Activated B cell treated with CpG ODN at 0.5 μM for 24 hours (primary cell): ENCODE measurements at regions not wholly inside any gene's neighbourhood (a gene's known extent, or its start where the extent isn't known, plus 50 kb on each side); places are given as distances from the start of the nearest gene placed in this dataset.

Experiments
- ATAC-seq: fragments of 200-7000 bp; cut with Tn5 transposase; one replicate; pipeline ENCODE4 v1.10.0; 2021; ENCODE audit warnings: low read depth, mild to moderate bottlenecking, moderate library complexity
- CTCF ChIA-PET: fragments of 350-600 bp; sonication (Branson Sonifier 250); formaldehyde crosslinking; loops from one replicate; lab custom pipeline; 2021; ENCODE audit warnings: antibody characterized with exemption; lab: Charles Lee
- POLR2A ChIA-PET: fragments of 350-600 bp; sonication (Branson Sonifier 250); formaldehyde crosslinking; loops from one replicate; lab custom pipeline; 2021; ENCODE audit warnings: antibody characterized with exemption; lab: Charles Lee
- DNase-seq: peaks from one replicate; pipeline ENCODE4 v3.0.0; 2022
- H3K27ac Mint-ChIP-seq: one replicate; pipeline ENCODE4 v1.8.0; 2020; ENCODE audit warnings: mixed read lengths
- H3K27me3 Mint-ChIP-seq: one replicate; pipeline ENCODE4 v1.8.0; 2021; ENCODE audit warnings: mixed read lengths
- H3K36me3 Mint-ChIP-seq: one replicate; pipeline ENCODE4 v1.8.0; 2021; ENCODE audit warnings: low read depth, mixed read lengths
- H3K4me1 Mint-ChIP-seq: one replicate; pipeline ENCODE4 v1.8.0; 2021; ENCODE audit warnings: mixed read lengths
- H3K4me3 Mint-ChIP-seq: one replicate; pipeline ENCODE4 v1.8.0; 2020; ENCODE audit warnings: mild to moderate bottlenecking, mixed read lengths
- H3K9me3 Mint-ChIP-seq: one replicate; pipeline ENCODE4 v1.8.0; 2020; ENCODE audit warnings: mixed read lengths
- CTCF ChIP-seq: fragments of 200-600 bp; IDR thresholded peaks from one replicate; pipeline ENCODE4 v1.8.0; 2022; ENCODE audit warnings: antibody characterized with exemption, mild to moderate bottlenecking
- intact Hi-C: fragments of 100-400 bp; cut with micrococcal nuclease; formaldehyde crosslinking; loops from one replicate; pipeline ENCODE4 v1.15.1; 2024

- no peaks in the 10 kb centered on the region for H3K4me1 Mint-ChIP-seq
- CTCF ChIA-PET: no interaction called here
Measured at GRCh38 chr12:93080452-93080851, 151.4 kb upstream of the EEA1 start.

GRCh38 chr12:93080994-93081809, 152.1 kb upstream of the EEA1 start:
- no peaks in the 10 kb centered on the region for H3K9me3 Mint-ChIP-seq
- ChIA-PET POLR2A (no interaction called here), CTCF (no interaction called here)

More at GRCh38 chr12:93080452-93080851, 151.4 kb upstream of the EEA1 start:
- ATAC-seq (no peak), DNase-seq (no peak)
- TF ChIP-seq CTCF: no peak
- Mint-ChIP-seq H3K27me3 (no peaks in the 10 kb centered on the region), H3K27ac (no peak overlapping the region), H3K4me3 (no peak overlapping the region), H3K36me3 (no peaks in the 10 kb centered on the region), H3K9me3 (no peaks in the 10 kb centered on the region)
- intact Hi-C loops: no loop called here
- POLR2A ChIA-PET: no interaction called here

DNA sequence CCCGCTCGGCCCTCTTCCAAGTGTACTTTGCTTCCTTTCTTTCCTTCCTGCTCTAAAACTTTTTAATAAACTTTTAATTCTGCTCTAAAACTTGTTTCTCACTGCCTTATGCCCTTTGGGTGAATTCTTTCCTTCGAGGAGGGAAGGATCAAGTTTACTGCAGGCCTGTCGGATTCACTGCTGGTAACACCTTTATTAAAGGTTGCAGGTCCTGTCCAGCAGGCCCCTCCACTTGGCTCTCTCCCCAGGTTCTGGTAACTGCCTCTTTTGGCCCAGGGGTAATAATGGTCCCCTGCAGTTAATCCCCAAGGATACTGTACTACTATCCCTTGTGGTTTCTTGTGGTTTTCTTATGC, 152.7 kb upstream of the EEA1 start:
- intact Hi-C loops: no loop called here
- DNase-seq: no peak
- H3K27me3 Mint-ChIP-seq: no peaks in the 10 kb centered on the region
- no peak for TF ChIP-seq CTCF
- H3K27ac Mint-ChIP-seq: no peak overlapping the region
- POLR2A ChIA-PET: no interaction called here
- CTCF ChIA-PET: no interaction called here
- no peaks in the 10 kb centered on the region for H3K4me1 Mint-ChIP-seq
- peaks cover 5% of the 10 kb centered on the region for H3K9me3 Mint-ChIP-seq
- ATAC-seq: no peak
- H3K4me3 Mint-ChIP-seq: no peak overlapping the region
- H3K36me3 Mint-ChIP-seq: no peaks in the 10 kb centered on the region

More at GRCh38 chr12:93080994-93081809, 152.1 kb upstream of the EEA1 start:
- no peak for TF ChIP-seq CTCF
- Mint-ChIP-seq H3K4me3 (no peak overlapping the region), H3K36me3 (no peaks in the 10 kb centered on the region), H3K27ac (no peak overlapping the region), H3K4me1 (no peaks in the 10 kb centered on the region), H3K27me3 (no peaks in the 10 kb centered on the region)
- DNase-seq (no peak), ATAC-seq (no peak)
- intact Hi-C loops: no loop called here

GRCh38 chr12:93085383-93086287, 156.5 kb upstream of the EEA1 start:
- H3K36me3 Mint-ChIP-seq: no peaks in the 10 kb centered on the region
- H3K4me1 Mint-ChIP-seq: no peaks in the 10 kb centered on the region
- no peak for TF ChIP-seq CTCF
- ChIA-PET CTCF (no interaction called here), POLR2A (interaction anchor here (0.5 kb wide), 1 partner anchor 103 kb away, joined by 3 read pairs; no protein-coding TSS in a partner anchor)
- H3K4me3 Mint-ChIP-seq: no peak overlapping the region
- no peak overlapping the region for H3K27ac Mint-ChIP-seq
- no peak for ATAC-seq
- intact Hi-C loops: no loop called here
- no peak for DNase-seq
- no peaks in the 10 kb centered on the region for H3K27me3 Mint-ChIP-seq
- peaks cover 5% of the 10 kb centered on the region for H3K9me3 Mint-ChIP-seq

DNA sequence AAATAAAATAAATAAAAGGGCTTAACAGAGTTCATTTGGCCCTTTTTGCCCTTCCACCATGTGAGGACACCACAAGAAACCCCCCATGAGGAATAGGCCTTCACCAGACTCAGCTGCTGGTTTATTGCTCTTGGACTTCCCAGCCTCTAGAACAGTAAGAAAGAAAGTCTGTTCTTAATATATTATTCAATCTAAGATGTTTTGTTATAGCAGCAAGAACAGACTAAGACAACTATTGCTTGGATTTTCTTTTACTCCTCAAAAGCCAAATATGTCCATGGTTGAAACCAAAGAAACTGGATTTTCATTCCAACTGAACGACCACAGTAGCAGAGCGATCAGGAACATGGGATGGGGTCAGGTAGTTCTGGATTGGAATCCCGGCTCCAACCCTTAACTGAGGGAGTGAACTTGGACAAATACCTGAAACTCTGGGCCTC, 157.2 kb upstream of the EEA1 start:
- Mint-ChIP-seq H3K36me3 (no peaks in the 10 kb centered on the region), H3K27ac (no peak overlapping the region), H3K9me3 (peaks cover 5% of the 10 kb centered on the region), H3K27me3 (no peaks in the 10 kb centered on the region), H3K4me3 (no peak overlapping the region), H3K4me1 (no peaks in the 10 kb centered on the region)
- ATAC-seq (no peak), DNase-seq (no peak)
- POLR2A ChIA-PET: no interaction called here
- TF ChIP-seq CTCF: no peak
- intact Hi-C loops: no loop called here
- CTCF ChIA-PET: no interaction called here
